Testis (tissue), 2 donors: ENCODE measurements at regions not wholly inside any gene's neighbourhood (a gene's known extent, or its start where the extent isn't known, plus 50 kb on each side); places are given as distances from the start of the nearest gene placed in this dataset.

ENCODE experiments used
- POLR2A ChIP-seq: fragments of 450-650 bp; IDR thresholded peaks from one replicate; pipeline ENCODE4 v1.6.1; 2017; ENCODE audit warnings: antibody characterized with exemption, mild to moderate bottlenecking, moderate library complexity
- TF ChIP-seq, protein P1 (sequence below), 3 experiments: fragments of 450-650 bp in 2 of 3; fragments of 200-600 bp in 1 of 3; sonication (generic) in 1 of 3; IDR thresholded peaks; one replicate each; pipeline ENCODE4 v1.5.1; 2016 to 2019; ENCODE audit warnings: antibody characterized with exemption in 3 of 3, mild to moderate bottlenecking in 2 of 3, moderate library complexity in 1 of 3

DNA sequence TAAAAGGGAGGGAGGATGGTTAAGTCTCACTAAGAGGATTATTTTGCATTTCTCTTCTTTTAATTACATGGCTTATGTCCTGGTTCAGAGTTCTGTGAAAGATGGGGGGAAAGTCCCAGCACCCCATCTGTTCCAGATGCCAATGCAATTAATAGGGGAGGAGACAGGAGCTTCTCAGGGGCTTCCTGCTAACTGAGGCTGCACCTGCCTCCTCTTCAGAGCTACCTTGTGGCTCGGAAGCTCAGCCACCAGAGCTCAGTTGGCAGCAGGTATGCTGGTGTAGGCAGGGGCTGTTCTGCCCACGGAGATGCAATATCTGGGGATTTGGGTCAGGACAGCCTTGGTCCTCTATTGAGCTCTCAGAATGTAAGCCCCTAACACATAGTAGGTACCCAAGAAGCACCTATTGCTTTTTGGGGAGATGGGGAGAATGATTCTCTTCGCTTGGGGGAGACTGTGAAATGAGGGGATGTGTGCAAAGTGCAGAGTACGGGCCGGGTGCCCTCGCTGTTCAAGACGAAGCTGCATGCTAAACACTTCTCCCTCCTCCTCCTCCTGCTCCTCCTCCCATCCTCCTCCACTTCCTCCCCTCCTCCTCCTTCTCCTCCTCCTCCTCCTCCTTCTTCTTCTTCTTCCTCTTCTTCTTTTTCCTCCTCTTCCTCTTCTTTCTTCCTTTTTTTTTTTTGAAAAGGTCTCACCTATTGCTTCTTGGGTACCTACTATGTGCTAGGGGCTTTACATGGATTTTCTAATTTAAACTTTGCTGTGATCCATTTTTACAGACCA, 279.0 kb downstream of the PTPRU start:
- TF ChIP-seq, protein P1, sequence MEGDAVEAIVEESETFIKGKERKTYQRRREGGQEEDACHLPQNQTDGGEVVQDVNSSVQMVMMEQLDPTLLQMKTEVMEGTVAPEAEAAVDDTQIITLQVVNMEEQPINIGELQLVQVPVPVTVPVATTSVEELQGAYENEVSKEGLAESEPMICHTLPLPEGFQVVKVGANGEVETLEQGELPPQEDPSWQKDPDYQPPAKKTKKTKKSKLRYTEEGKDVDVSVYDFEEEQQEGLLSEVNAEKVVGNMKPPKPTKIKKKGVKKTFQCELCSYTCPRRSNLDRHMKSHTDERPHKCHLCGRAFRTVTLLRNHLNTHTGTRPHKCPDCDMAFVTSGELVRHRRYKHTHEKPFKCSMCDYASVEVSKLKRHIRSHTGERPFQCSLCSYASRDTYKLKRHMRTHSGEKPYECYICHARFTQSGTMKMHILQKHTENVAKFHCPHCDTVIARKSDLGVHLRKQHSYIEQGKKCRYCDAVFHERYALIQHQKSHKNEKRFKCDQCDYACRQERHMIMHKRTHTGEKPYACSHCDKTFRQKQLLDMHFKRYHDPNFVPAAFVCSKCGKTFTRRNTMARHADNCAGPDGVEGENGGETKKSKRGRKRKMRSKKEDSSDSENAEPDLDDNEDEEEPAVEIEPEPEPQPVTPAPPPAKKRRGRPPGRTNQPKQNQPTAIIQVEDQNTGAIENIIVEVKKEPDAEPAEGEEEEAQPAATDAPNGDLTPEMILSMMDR (IDR thresholded peaks at IDR 0.05) = no peak
- TF ChIP-seq POLR2A = no peak
